OCI-LY3 (cell line): ENCODE measurements at regions not wholly inside any gene's neighbourhood (a gene's known extent, or its start where the extent isn't known, plus 50 kb on each side); places are given as distances from the start of the nearest gene placed in this dataset.
"Not testable (repeated sequence)": the region's sequence is repeated elsewhere in the genome, so short reads cannot be mapped to it uniquely, and the experiment has no call there.

ENCODE experiments used
- H2AFZ ChIP-seq: fragments of 200-600, 300-600 bp; shearing (Covaris generic); 2 replicates; pipeline ENCODE4 v1.6.0; 2014; ENCODE audit warnings: antibody characterized with exemption, low read depth, low read length
- H3K27ac ChIP-seq: fragments of 200-600, 300-600 bp; sonication (generic); 2 replicates; pipeline ENCODE4 v1.5.1; 2014; ENCODE audit warnings: mild to moderate bottlenecking, low read length, moderate library complexity, mixed read lengths
- H3K27me3 ChIP-seq: fragments of 200-600, 300-600 bp; sonication (generic); 2 replicates; pipeline ENCODE4 v1.6.1; 2014; ENCODE audit warnings: low read depth, low read length, mixed read lengths
- H3K36me3 ChIP-seq: fragments of 200-600, 300-600 bp; sonication (generic); replicated peaks from 2 replicates; pipeline ENCODE3; 2014; ENCODE audit warnings: low read depth, low read length, mixed read lengths
- H3K4me1 ChIP-seq: fragments of 300-600, 200-600 bp; sonication (generic); 2 replicates; pipeline ENCODE4 v1.6.1; 2014; ENCODE audit warnings: low read length, mixed read lengths
- H3K4me2 ChIP-seq: fragments of 200-600, 300-600 bp; sonication (generic); 2 replicates; pipeline ENCODE4 v1.6.1; 2014; ENCODE audit warnings: low read length, mixed read lengths
- H3K4me3 ChIP-seq: fragments of 300-600, 200-600 bp; sonication (generic); 2 replicates; pipeline ENCODE4 v1.5.1; 2014; ENCODE audit warnings: antibody characterized with exemption, mild to moderate bottlenecking, low read length, moderate library complexity
- H3K79me2 ChIP-seq: fragments of 300-600, 200-600 bp; shearing (Covaris generic); 2 replicates; pipeline ENCODE4 v1.6.1; 2014; ENCODE audit warnings: mild to moderate bottlenecking, low read length, mixed read lengths
- H3K9ac ChIP-seq: fragments of 300-600, 200-600 bp; shearing (Covaris generic); 2 replicates; pipeline ENCODE4 v1.6.0; 2014; ENCODE audit warnings: mild to moderate bottlenecking, low read length, moderate library complexity
- H3K9me3 ChIP-seq: fragments of 200-600, 300-600 bp; shearing (Covaris generic); 2 replicates; pipeline ENCODE4 v1.6.1; 2014; ENCODE audit warnings: low read length, mixed read lengths; ENCODE audit not compliant: insufficient read depth
- H4K20me1 ChIP-seq: fragments of 200-600, 300-600 bp; sonication (generic); 2 replicates; pipeline ENCODE4 v1.6.1; 2016; ENCODE audit warnings: low read length, mixed read lengths; ENCODE audit not compliant: insufficient read depth
- EZH2phosphoT487 ChIP-seq: fragments of 200-600 bp; shearing (Covaris generic); IDR thresholded peaks from 2 replicates; pipeline ENCODE4 v1.6.1; 2018; ENCODE audit warnings: antibody characterized with exemption, mixed run types, low read depth
- TF ChIP-seq, protein P1 (sequence below): fragments of 200-600, 300-600 bp; sonication (generic); IDR thresholded peaks from 2 replicates; pipeline ENCODE4 v1.5.1; 2014; ENCODE audit warnings: antibody characterized with exemption, low read length, low read depth

DNA sequence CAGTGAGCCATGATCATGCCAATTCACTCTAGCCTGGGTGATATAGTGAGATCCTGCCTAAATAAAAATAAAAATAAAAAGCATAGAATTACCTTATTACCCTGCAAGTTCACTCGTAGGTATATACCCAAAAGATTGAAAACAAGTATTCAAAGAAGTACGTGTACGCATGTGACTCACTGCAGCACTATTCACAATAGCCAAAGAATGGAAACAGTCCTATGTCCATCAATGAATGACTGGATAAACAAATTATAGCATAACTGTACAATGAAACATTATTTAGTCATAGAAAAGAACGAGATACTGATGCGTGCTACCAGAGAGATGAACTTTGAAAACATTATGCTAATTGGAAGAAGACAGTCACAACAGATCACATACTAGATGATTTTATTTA is 204.6 kb upstream of the DIAPH2 start:
- no peak overlapping the region for H3K4me2 ChIP-seq
- TF ChIP-seq, protein P1, sequence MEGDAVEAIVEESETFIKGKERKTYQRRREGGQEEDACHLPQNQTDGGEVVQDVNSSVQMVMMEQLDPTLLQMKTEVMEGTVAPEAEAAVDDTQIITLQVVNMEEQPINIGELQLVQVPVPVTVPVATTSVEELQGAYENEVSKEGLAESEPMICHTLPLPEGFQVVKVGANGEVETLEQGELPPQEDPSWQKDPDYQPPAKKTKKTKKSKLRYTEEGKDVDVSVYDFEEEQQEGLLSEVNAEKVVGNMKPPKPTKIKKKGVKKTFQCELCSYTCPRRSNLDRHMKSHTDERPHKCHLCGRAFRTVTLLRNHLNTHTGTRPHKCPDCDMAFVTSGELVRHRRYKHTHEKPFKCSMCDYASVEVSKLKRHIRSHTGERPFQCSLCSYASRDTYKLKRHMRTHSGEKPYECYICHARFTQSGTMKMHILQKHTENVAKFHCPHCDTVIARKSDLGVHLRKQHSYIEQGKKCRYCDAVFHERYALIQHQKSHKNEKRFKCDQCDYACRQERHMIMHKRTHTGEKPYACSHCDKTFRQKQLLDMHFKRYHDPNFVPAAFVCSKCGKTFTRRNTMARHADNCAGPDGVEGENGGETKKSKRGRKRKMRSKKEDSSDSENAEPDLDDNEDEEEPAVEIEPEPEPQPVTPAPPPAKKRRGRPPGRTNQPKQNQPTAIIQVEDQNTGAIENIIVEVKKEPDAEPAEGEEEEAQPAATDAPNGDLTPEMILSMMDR, result no peak
- TF ChIP-seq EZH2phosphoT487, result no peak
- H3K9me3 ChIP-seq, result no peaks in the 10 kb centered on the region
- no peak overlapping the region for H3K9ac ChIP-seq
- no peaks in the 10 kb centered on the region for H3K79me2 ChIP-seq
- H4K20me1 ChIP-seq, result no peaks in the 10 kb centered on the region
- no peaks in the 10 kb centered on the region for H3K27me3 ChIP-seq
- H3K36me3 ChIP-seq, result no peaks in the 10 kb centered on the region
- no peak overlapping the region for H3K4me3 ChIP-seq
- no peak overlapping the region for H2AFZ ChIP-seq
- H3K27ac ChIP-seq, result no peak overlapping the region
- no peaks in the 10 kb centered on the region for H3K4me1 ChIP-seq

DNA sequence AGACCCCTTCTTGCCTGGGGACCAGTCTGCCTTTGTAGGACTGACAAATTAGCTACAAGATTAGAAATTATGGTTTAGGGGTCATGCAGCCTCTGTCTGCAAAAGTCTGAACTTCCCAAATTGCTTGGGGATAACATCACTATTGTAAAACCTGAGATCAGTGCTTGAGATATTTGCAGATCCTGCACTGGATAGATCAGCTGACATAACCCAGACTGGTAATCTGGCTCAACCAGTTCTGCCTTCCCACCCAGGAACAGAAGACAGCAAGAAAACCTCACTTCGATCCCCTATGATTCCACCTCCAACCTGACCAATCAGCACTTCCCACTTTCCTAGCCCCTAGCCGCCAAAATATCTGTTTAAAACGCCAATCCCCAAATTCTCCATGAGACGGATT is 202.8 kb upstream of the DIAPH2 start:
- H2AFZ ChIP-seq, result no peak overlapping the region
- no peaks in the 10 kb centered on the region for H3K79me2 ChIP-seq
- no peak overlapping the region for H3K4me3 ChIP-seq
- H3K9ac ChIP-seq, result no peak overlapping the region
- H3K9me3 ChIP-seq, result no peaks in the 10 kb centered on the region
- H3K27ac ChIP-seq, result no peak overlapping the region
- no peaks in the 10 kb centered on the region for H3K27me3 ChIP-seq
- TF ChIP-seq EZH2phosphoT487, result no peak
- TF ChIP-seq, protein P1, result no peak
- H3K4me1 ChIP-seq, result no peaks in the 10 kb centered on the region
- H4K20me1 ChIP-seq, result no peaks in the 10 kb centered on the region
- no peaks in the 10 kb centered on the region for H3K36me3 ChIP-seq
- H3K4me2 ChIP-seq, result no peak overlapping the region

DNA sequence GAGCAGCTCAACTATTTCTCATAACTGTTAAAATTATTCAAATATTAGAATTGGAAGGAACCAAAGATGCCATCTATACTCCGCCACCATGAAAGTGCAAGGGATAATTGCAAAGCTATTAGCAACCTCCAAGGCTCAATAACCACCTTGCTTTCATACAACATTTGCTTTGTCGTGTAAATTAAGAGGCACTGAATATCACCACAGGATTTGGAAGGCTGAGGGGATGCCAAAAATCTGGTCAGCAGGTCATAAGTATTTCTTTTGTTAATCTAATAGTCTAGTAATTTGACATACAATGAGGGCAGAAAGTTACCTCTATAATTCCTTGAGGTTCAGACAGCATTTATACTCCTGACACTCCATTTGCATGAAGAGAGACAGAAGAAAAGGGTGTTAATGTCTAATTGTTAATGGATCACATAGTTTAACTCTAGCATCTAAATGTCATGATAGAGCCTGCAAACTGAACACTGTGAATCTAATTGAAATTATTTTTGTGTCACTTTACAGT is 200.9 kb upstream of the DIAPH2 start:
- no peak overlapping the region for H3K4me2 ChIP-seq
- H3K27ac ChIP-seq, result no peak overlapping the region
- H4K20me1 ChIP-seq, result no peaks in the 10 kb centered on the region
- no peak overlapping the region for H3K9ac ChIP-seq
- H3K4me1 ChIP-seq, result no peaks in the 10 kb centered on the region
- no peaks in the 10 kb centered on the region for H3K79me2 ChIP-seq
- no peak for TF ChIP-seq EZH2phosphoT487
- TF ChIP-seq, protein P1, result no peak
- no peak overlapping the region for H3K4me3 ChIP-seq
- no peaks in the 10 kb centered on the region for H3K9me3 ChIP-seq
- no peaks in the 10 kb centered on the region for H3K36me3 ChIP-seq
- H3K27me3 ChIP-seq, result no peaks in the 10 kb centered on the region
- H2AFZ ChIP-seq, result no peak overlapping the region

DNA sequence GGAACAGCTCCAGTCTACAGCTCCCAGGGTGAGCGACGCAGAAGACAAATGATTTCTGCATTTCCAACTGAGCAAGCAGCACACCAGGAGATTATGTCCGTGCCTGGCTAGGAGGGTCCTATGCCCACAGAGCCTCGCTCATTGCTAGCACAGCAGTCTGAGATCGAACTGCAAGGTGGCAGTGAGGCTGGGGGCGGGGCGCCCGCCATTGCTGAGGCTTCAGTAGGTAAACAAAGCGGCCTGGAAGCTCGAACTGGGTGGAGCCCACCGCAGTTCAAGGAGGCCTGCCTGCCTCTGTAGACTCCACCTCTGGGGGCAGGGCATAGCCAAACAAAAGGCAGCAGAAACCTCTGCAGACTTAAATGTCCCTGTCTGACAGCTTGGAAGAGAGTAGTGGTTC is 198.0 kb upstream of the DIAPH2 start:
- H3K9me3 ChIP-seq, H3K27ac ChIP-seq, H3K4me3 ChIP-seq, H2AFZ ChIP-seq, H3K27me3 ChIP-seq, H3K79me2 ChIP-seq, H3K4me1 ChIP-seq, H3K9ac ChIP-seq, H3K4me2 ChIP-seq, H3K36me3 ChIP-seq, H4K20me1 ChIP-seq: not testable (repeated sequence)

DNA sequence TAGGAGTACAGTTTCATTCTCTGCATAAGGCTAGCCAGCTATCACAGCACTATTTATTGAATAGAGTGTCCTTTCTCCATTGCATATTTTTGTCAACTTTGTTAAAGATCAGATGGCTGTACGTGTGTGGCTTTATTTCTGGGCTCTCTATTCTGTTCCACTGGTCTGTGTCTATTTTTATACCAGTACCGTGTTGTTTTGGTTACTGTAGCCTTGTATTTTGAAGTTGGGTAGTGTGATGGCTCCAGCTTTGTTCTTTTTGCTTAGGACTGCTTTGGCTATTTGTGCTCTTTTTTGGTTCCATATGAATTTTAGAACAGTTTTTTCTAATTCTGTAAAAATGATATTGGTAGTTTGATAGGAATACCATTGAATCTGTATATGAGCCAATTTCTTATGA is 182.1 kb upstream of the DIAPH2 start:
- Histone ChIP-seq H3K79me2 (no peaks in the 10 kb centered on the region), H3K9me3 (no peaks in the 10 kb centered on the region), H2AFZ (no peak overlapping the region), H3K4me1 (no peaks in the 10 kb centered on the region), H3K27ac (no peak overlapping the region), H3K27me3 (no peaks in the 10 kb centered on the region), H3K4me3 (no peak overlapping the region), H3K36me3 (no peaks in the 10 kb centered on the region), H4K20me1 (no peaks in the 10 kb centered on the region), H3K9ac (no peak overlapping the region), H3K4me2 (no peak overlapping the region)
- TF ChIP-seq, protein P1, result no peak
- no peak for TF ChIP-seq EZH2phosphoT487

DNA sequence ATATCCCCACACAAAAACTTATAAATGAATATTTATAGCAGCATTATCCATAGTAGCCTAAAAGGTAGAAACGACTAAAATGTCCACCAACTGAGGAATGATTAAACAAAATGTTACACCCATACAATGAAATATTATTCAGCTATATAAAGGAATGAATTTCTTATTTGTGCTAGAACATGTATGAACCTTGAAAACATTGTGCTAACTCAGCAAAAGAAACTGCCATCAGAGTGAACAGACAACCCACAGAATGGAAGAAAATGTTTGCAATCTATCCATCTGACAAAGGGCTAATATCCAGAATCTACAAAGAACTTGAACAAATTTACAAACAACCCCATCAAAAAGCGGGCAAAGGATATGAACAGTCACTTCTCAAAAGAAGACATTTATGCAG is 155.3 kb upstream of the DIAPH2 start:
- H3K4me2 ChIP-seq, H3K9me3 ChIP-seq, H3K27ac ChIP-seq, H3K4me1 ChIP-seq, H3K27me3 ChIP-seq, H2AFZ ChIP-seq, H3K4me3 ChIP-seq, H3K36me3 ChIP-seq, H3K9ac ChIP-seq, H4K20me1 ChIP-seq, H3K79me2 ChIP-seq: not testable (repeated sequence)
